IMR-90 (cell line): ENCODE measurements at regions not wholly inside any gene's neighbourhood (a gene's known extent, or its start where the extent isn't known, plus 50 kb on each side); places are given as distances from the start of the nearest gene placed in this dataset.

Experiments
- ATAC-seq: fragments of 200-7000 bp; cut with Tn5 transposase; 2 replicates; pipeline ENCODE4 v1.9.1; 2020; ENCODE audit warnings: low read depth, mild to moderate bottlenecking, moderate library complexity
- BruUV-seq: library from RNA; stranded (reverse); fragments of 400-500 nt; replicated peaks from 2 replicates; lab custom pipeline; 2021; lab: Mats Ljungman, UMichigan
- CTCF ChIA-PET: fragments of 300-600 bp; formaldehyde crosslinking; extraction: SDS; loops from one replicate; lab custom pipeline; 2021; ENCODE audit warnings: antibody characterized with exemption; lab: Yijun Ruan, JAX
- POLR2A ChIA-PET: fragments of 300-600 bp; sonication (Branson Sonifier 250); formaldehyde crosslinking; loops from one replicate; lab custom pipeline; 2022; ENCODE audit warnings: antibody characterized with exemption; ENCODE audit not compliant: unreplicated experiment; lab: Charles Lee
- DNase-seq: peaks from one replicate; pipeline ENCODE4 v3.0.0; 2013
- H2AFZ ChIP-seq: replicated peaks from 2 replicates; pipeline ENCODE3; 2013; ENCODE audit warnings: low read length, mild to moderate bottlenecking; ENCODE audit not compliant: poor library complexity
- H2AK5ac ChIP-seq: 2 replicates; pipeline ENCODE4 v1.6.1; 2013; ENCODE audit warnings: low read depth, low read length, inconsistent platforms
- H2AK9ac ChIP-seq: replicated peaks from 2 replicates; pipeline ENCODE3; 2013; ENCODE audit warnings: mild to moderate bottlenecking, low read depth, low read length, moderate library complexity; ENCODE audit not compliant: poor library complexity
- H2BK120ac ChIP-seq: 2 replicates; pipeline ENCODE4 v1.6.1; 2013; ENCODE audit warnings: low read depth, low read length, inconsistent platforms
- H2BK15ac ChIP-seq: 3 replicates; pipeline ENCODE4 v1.6.1; 2013; ENCODE audit warnings: low read depth, low read length, inconsistent platforms
- H2BK20ac ChIP-seq: 2 replicates; pipeline ENCODE4 v1.6.1; 2013; ENCODE audit warnings: low read depth, mild to moderate bottlenecking, inconsistent platforms, low read length, moderate library complexity
- H2BK5ac ChIP-seq: 2 replicates; pipeline ENCODE4 v1.6.1; 2013; ENCODE audit warnings: mild to moderate bottlenecking, low read depth, low read length, inconsistent platforms; ENCODE audit not compliant: poor library complexity, severe bottlenecking
- H3K14ac ChIP-seq: replicated peaks from 2 replicates; pipeline ENCODE4 v1.6.1; 2013; ENCODE audit warnings: low read depth, low read length, inconsistent platforms
- H3K18ac ChIP-seq: 2 replicates; pipeline ENCODE4 v1.6.1; 2013; ENCODE audit warnings: low read depth, low read length, control low read depth
- H3K23ac ChIP-seq: 2 replicates; pipeline ENCODE4 v1.6.1; 2013; ENCODE audit warnings: low read depth, low read length, inconsistent platforms
- H3K27ac ChIP-seq: 2 replicates; pipeline ENCODE4 v1.5.1; 2013; ENCODE audit warnings: mild to moderate bottlenecking, control low read depth, low read length; ENCODE audit not compliant: insufficient read depth
- H3K27me3 ChIP-seq: 2 replicates; pipeline ENCODE4 v1.6.1; 2013; ENCODE audit warnings: low read length; ENCODE audit not compliant: control insufficient read depth, insufficient read depth
- H3K36me3 ChIP-seq: 2 replicates; pipeline ENCODE4 v1.6.1; 2013; ENCODE audit warnings: low read length, mixed read lengths; ENCODE audit not compliant: control insufficient read depth, insufficient read depth
- H3K4ac ChIP-seq: 2 replicates; pipeline ENCODE4 v1.6.1; 2013; ENCODE audit warnings: low read depth, low read length, inconsistent platforms
- H3K4me1 ChIP-seq: 2 replicates; pipeline ENCODE4 v1.6.1; 2013; ENCODE audit warnings: low read length, mixed read lengths; ENCODE audit not compliant: control insufficient read depth, insufficient read depth
- H3K4me2 ChIP-seq: 2 replicates; pipeline ENCODE4 v1.6.1; 2013; ENCODE audit warnings: low read depth, mild to moderate bottlenecking, control low read depth, low read length, moderate library complexity
- H3K4me3 ChIP-seq: 2 replicates; pipeline ENCODE4 v1.5.1; 2013; ENCODE audit warnings: low read depth, mild to moderate bottlenecking, control low read depth, low read length, moderate library complexity; ENCODE audit not compliant: insufficient read depth
- H3K56ac ChIP-seq: 2 replicates; pipeline ENCODE4 v1.6.1; 2013; ENCODE audit warnings: low read length, inconsistent platforms; ENCODE audit not compliant: insufficient read depth; ENCODE audit errors: extremely low read depth
- H3K79me1 ChIP-seq, 2 experiments: 2 replicates each; pipeline ENCODE4 v1.6.1; 2013; ENCODE audit warnings: low read length in 2 of 2, inconsistent platforms in 1 of 2, low read depth in 1 of 2
- H3K9ac ChIP-seq: 2 replicates; pipeline ENCODE4 v1.6.1; 2013; ENCODE audit warnings: low read depth, low read length, control low read depth
- H3K9me1 ChIP-seq: 2 replicates; pipeline ENCODE4 v1.6.1; 2013; ENCODE audit warnings: low read length, inconsistent platforms; ENCODE audit not compliant: insufficient read depth
- H3K9me3 ChIP-seq: 2 replicates; pipeline ENCODE4 v1.6.1; 2013; ENCODE audit warnings: low read length; ENCODE audit not compliant: control insufficient read depth, insufficient read depth
- H4K20me1 ChIP-seq: 2 replicates; pipeline ENCODE4 v1.6.1; 2013; ENCODE audit warnings: low read length, inconsistent platforms; ENCODE audit not compliant: insufficient read depth
- H4K5ac ChIP-seq: 2 replicates; pipeline ENCODE4 v1.6.1; 2013; ENCODE audit warnings: mild to moderate bottlenecking, low read depth, low read length, control low read depth
- H4K8ac ChIP-seq, 2 experiments: 2 replicates each; pipeline ENCODE4 v1.6.1; 2013; ENCODE audit warnings: low read depth in 2 of 2, low read length in 2 of 2, control low read depth in 1 of 2, inconsistent platforms in 1 of 2
- H4K91ac ChIP-seq: 2 replicates; pipeline ENCODE4 v1.6.1; 2013; ENCODE audit warnings: low read depth, low read length, inconsistent platforms; ENCODE audit not compliant: insufficient read depth
- CEBPB ChIP-seq: IDR thresholded peaks from 2 replicates; pipeline ENCODE4 v1.6.1; 2012; ENCODE audit warnings: low read depth, low read length, improper control_type of control experiment
- FOS ChIP-seq: fragments of 150-350 bp; IDR thresholded peaks from 2 replicates; pipeline ENCODE4 v1.6.1; 2016; ENCODE audit warnings: low read depth, low read length
- MAZ ChIP-seq: IDR thresholded peaks from 2 replicates; pipeline ENCODE4 v1.6.1; 2012; ENCODE audit warnings: low read depth, mild to moderate bottlenecking, low read length, improper control_type of control experiment, moderate library complexity, borderline replicate concordance
- MXI1 ChIP-seq: IDR thresholded peaks from 2 replicates; pipeline ENCODE4 v1.6.1; 2012; ENCODE audit warnings: low read depth, mild to moderate bottlenecking, low read length, moderate library complexity, borderline replicate concordance
- POLR2A ChIP-seq: IDR thresholded peaks from 2 replicates; pipeline ENCODE4 v1.6.1; 2012; ENCODE audit warnings: mild to moderate bottlenecking, low read depth, low read length
- RFX5 ChIP-seq: IDR thresholded peaks from 2 replicates; pipeline ENCODE4 v1.8.0; 2012; ENCODE audit warnings: low read depth, mild to moderate bottlenecking, low read length, moderate library complexity
- dilution Hi-C: fragments of 300-500 bp; cut with HindIII; formaldehyde crosslinking; loops from one replicate; pipeline ENCODE4 v1.14.3; 2018; ENCODE audit warnings: low sequenced_read_pairs; ENCODE audit not compliant: unreplicated experiment
- in situ Hi-C: fragments of 300-500 bp; cut with MboI; formaldehyde crosslinking; loops from 3 replicates; pipeline ENCODE4 v1.14.3; 2019; ENCODE audit warnings: low sequenced_read_pairs, inconsistent platforms, mixed read lengths
- intact Hi-C: fragments of 100-400 bp; cut with micrococcal nuclease; formaldehyde crosslinking; loops from 2 replicates; pipeline ENCODE4 v1.10.0; 2022
- TF ChIP-seq, protein P1 (sequence below): conservative IDR thresholded peaks from 2 replicates; pipeline ENCODE4 v1.5.1; 2012; ENCODE audit warnings: mild to moderate bottlenecking, low read depth, low read length, improper control_type of control experiment
- TF ChIP-seq, protein P2 (sequence below): fragments of 150-350 bp; IDR thresholded peaks from 2 replicates; pipeline ENCODE4 v1.6.1; 2016; ENCODE audit warnings: low read depth, mild to moderate bottlenecking, low read length, moderate library complexity, borderline replicate concordance

DNA sequence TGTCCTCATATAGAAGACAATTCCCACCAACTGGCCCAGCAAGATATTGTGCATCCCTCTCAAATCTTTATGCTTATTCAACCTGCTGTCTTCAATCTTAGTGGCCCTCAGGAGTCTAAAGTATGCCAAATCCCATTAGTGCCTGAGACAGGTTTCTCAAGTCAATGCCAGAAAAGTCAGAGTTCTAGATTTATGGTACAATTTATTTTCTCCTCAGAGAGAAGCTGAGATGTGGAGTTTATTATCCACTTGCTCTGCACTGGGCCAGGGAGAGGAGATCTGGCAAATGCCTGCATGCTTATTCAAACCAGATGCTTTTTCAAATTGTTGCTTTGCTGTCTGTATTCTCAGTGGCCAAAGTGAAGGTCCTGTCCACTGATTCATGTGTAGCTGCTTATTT lies 825.2 kb downstream of the METTL4 start:
- Histone ChIP-seq H4K5ac (no peak overlapping the region), H2BK15ac (no peak overlapping the region), H3K9me1 (no peaks in the 10 kb centered on the region), H3K18ac (no peak overlapping the region), H3K56ac (no peak overlapping the region), H2AK9ac (no peak overlapping the region), H3K4ac (no peak overlapping the region), H2BK20ac (no peak overlapping the region), H2AFZ (no peak overlapping the region), H4K91ac (no peak overlapping the region), H3K36me3 (no peaks in the 10 kb centered on the region), H3K27me3 (no peaks in the 10 kb centered on the region), H3K9ac (no peak overlapping the region), H4K20me1 (no peaks in the 10 kb centered on the region), H3K79me1 (no peaks in the 10 kb centered on the region), H2BK120ac (no peak overlapping the region), H3K27ac (no peak overlapping the region), H4K8ac (no peak overlapping the region), H2BK5ac (no peak overlapping the region), H3K23ac (no peak overlapping the region), H3K4me2 (no peak overlapping the region), H2AK5ac (no peak overlapping the region), H3K9me3 (no peaks in the 10 kb centered on the region), H3K14ac (no peak overlapping the region), H3K4me1 (no peaks in the 10 kb centered on the region), H3K4me3 (no peak overlapping the region)
- intact Hi-C loops: no loop called here
- POLR2A ChIA-PET: no interaction called here
- no TSS peak for BruUV-seq
- TF ChIP-seq RFX5 (no peak), FOS (no peak), MXI1 (no peak), POLR2A (no peak), CEBPB (no peak), MAZ (no peak)
- TF ChIP-seq, protein P1, sequence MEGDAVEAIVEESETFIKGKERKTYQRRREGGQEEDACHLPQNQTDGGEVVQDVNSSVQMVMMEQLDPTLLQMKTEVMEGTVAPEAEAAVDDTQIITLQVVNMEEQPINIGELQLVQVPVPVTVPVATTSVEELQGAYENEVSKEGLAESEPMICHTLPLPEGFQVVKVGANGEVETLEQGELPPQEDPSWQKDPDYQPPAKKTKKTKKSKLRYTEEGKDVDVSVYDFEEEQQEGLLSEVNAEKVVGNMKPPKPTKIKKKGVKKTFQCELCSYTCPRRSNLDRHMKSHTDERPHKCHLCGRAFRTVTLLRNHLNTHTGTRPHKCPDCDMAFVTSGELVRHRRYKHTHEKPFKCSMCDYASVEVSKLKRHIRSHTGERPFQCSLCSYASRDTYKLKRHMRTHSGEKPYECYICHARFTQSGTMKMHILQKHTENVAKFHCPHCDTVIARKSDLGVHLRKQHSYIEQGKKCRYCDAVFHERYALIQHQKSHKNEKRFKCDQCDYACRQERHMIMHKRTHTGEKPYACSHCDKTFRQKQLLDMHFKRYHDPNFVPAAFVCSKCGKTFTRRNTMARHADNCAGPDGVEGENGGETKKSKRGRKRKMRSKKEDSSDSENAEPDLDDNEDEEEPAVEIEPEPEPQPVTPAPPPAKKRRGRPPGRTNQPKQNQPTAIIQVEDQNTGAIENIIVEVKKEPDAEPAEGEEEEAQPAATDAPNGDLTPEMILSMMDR: no peak
- TF ChIP-seq, protein P2, sequence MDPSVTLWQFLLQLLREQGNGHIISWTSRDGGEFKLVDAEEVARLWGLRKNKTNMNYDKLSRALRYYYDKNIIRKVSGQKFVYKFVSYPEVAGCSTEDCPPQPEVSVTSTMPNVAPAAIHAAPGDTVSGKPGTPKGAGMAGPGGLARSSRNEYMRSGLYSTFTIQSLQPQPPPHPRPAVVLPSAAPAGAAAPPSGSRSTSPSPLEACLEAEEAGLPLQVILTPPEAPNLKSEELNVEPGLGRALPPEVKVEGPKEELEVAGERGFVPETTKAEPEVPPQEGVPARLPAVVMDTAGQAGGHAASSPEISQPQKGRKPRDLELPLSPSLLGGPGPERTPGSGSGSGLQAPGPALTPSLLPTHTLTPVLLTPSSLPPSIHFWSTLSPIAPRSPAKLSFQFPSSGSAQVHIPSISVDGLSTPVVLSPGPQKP: no peak
- in situ Hi-C loops: no loop called here
- DNase-seq (no peak), ATAC-seq (no peak)
- CTCF ChIA-PET: no interaction called here
- dilution Hi-C loops: no loop called here
